Lung (tissue), 11 donors: ENCODE measurements at regions not wholly inside any gene's neighbourhood (a gene's known extent, or its start where the extent isn't known, plus 50 kb on each side); places are given as distances from the start of the nearest gene placed in this dataset.

Source experiments
- ATAC-seq: fragments of 200-7000 bp; cut with Tn5 transposase; one replicate; pipeline ENCODE4 v1.9.1; 2020; ENCODE audit warnings: moderate number of reproducible peaks; ENCODE audit not compliant: insufficient read depth, low FRiP score
- DNase-seq, 3 donors: peaks; one replicate each; pipeline ENCODE4 v3.0.0-alpha.2; 2013 to 2017
- H3K27ac ChIP-seq, 2 donors: one replicate each; pipeline ENCODE4 v1.5.1; 2013; ENCODE audit warnings: mild to moderate bottlenecking in 2 of 2, moderate library complexity in 2 of 2, control low read depth in 1 of 2, inconsistent platforms in 1 of 2, low read depth in 1 of 2, low read length in 1 of 2
- H3K27me3 ChIP-seq, 3 donors: one replicate each; pipeline ENCODE4 v1.5.1; 2013; ENCODE audit warnings: low read length in 2 of 3; ENCODE audit not compliant: control insufficient read depth in 3 of 3, insufficient read depth in 3 of 3
- H3K36me3 ChIP-seq, 4 donors: one replicate each; pipeline ENCODE4 v1.5.1; 2013; ENCODE audit warnings: low read length in 4 of 4, mild to moderate bottlenecking in 1 of 4, moderate library complexity in 1 of 4; ENCODE audit not compliant: control insufficient read depth in 4 of 4, insufficient read depth in 4 of 4
- H3K4me1 ChIP-seq, 5 donors: one replicate each; pipeline ENCODE4 v1.5.1; 2013; ENCODE audit warnings: low read length in 5 of 5, mild to moderate bottlenecking in 2 of 5, moderate library complexity in 1 of 5; ENCODE audit not compliant: control insufficient read depth in 5 of 5, insufficient read depth in 5 of 5
- H3K4me3 ChIP-seq: one replicate; pipeline ENCODE4 v1.5.1; 2013; ENCODE audit warnings: mild to moderate bottlenecking, control low read depth, moderate library complexity
- H3K9ac ChIP-seq, 2 donors: one replicate each; pipeline ENCODE4 v1.5.1; 2013; ENCODE audit warnings: low read length in 2 of 2, control low read depth in 1 of 2; ENCODE audit not compliant: insufficient read depth in 1 of 2
- H3K9me3 ChIP-seq, 4 donors: one replicate each; pipeline ENCODE4 v1.5.1; 2013; ENCODE audit warnings: low read length in 3 of 4, mild to moderate bottlenecking in 1 of 4, moderate library complexity in 1 of 4; ENCODE audit not compliant: control insufficient read depth in 4 of 4, insufficient read depth in 3 of 4
- CTCF ChIP-seq: IDR thresholded peaks from 2 replicates; pipeline ENCODE4 v1.5.1; 2012; ENCODE audit warnings: mild to moderate bottlenecking; ENCODE audit errors: control extremely low read depth, extremely low read depth
- WGBS, 2 donors: extraction: QIAGEN DNeasy Blood & Tissue Kit; methylation state at CpG; one replicate each; pipeline ENCODE4 v1.1.7; 2013; 5-methylcytosine and 5-hydroxymethylcytosine counted together
- donor health status: control.
- donor health status: control.
- donor health status: Bipolar disorder and iron deficiency.
- donor health status: healthy.
- donor health status: DM: yes; HTN: yes; CAD: no.

- peaks cover 0 to 16% (median 0%) of the 10 kb centered on the region in 3 donors for H3K27me3 ChIP-seq
- TF ChIP-seq CTCF, result no peak
- WGBS, 2 donors, result 28 to 30% methylated on average over 2 of the region's 2 CpGs
- H3K4me1 ChIP-seq, result no peaks in the 10 kb centered on the region
- H3K36me3 ChIP-seq, result no peaks in the 10 kb centered on the region
- H3K27ac ChIP-seq, result no peak overlapping the region
- ATAC-seq (no peak), DNase-seq (no peak)
- H3K4me3 ChIP-seq, result no peak overlapping the region
- H3K9me3 ChIP-seq, result peaks cover 0 to 4% (median 2%) of the 10 kb centered on the region in 4 donors
- H3K9ac ChIP-seq, result no peak overlapping the region
Observed at GRCh38 chr4:53752124-53752523, 160.8 kb upstream of the LNX1 start.

- Histone ChIP-seq H3K4me1 (no peaks in the 10 kb centered on the region), H3K9ac (no peak overlapping the region), H3K27me3 (peaks cover 0 to 28% (median 0%) of the 10 kb centered on the region in 3 donors), H3K9me3 (no peaks in the 10 kb centered on the region), H3K27ac (no peak overlapping the region), H3K4me3 (no peak overlapping the region), H3K36me3 (no peaks in the 10 kb centered on the region)
- DNase-seq (no peak), ATAC-seq (no peak)
- 51 to 53% methylated on average over 2 of the region's 2 CpGs for WGBS, 2 donors
- TF ChIP-seq CTCF, result no peak
Observed at GRCh38 chr4:53748328-53748772, 157.1 kb upstream of the LNX1 start.

- Histone ChIP-seq H3K27me3 (peaks cover 0 to 28% (median 0%) of the 10 kb centered on the region in 3 donors), H3K4me1 (no peaks in the 10 kb centered on the region), H3K27ac (no peak overlapping the region), H3K9ac (no peak overlapping the region), H3K9me3 (no peaks in the 10 kb centered on the region), H3K36me3 (no peaks in the 10 kb centered on the region), H3K4me3 (no peak overlapping the region)
- no peak for ATAC-seq
- no peak for TF ChIP-seq CTCF
- no peak for DNase-seq
- WGBS, 2 donors, result 90 to 91% methylated on average over 5 of the region's 5 CpGs
Observed at GRCh38 chr4:53747401-53747800, 156.1 kb upstream of the LNX1 start.
